Liver (tissue), 3 donors: ENCODE measurements at regions not wholly inside any gene's neighbourhood (a gene's known extent, or its start where the extent isn't known, plus 50 kb on each side); places are given as distances from the start of the nearest gene placed in this dataset.

Source experiments
- CTCF ChIP-seq: fragments of 150-350 bp; IDR thresholded peaks from 2 replicates; pipeline ENCODE4 v1.5.1; 2017; ENCODE audit warnings: improper control_type of control experiment, low read depth, low read length; ENCODE audit not compliant: missing input control
- EGR1 ChIP-seq, 2 donors: IDR thresholded peaks; 2 replicates each; pipeline ENCODE4 v1.6.1; 2016 to 2018; ENCODE audit warnings: antibody characterized with exemption in 2 of 2, low read depth in 2 of 2
- JUND ChIP-seq, 2 donors: IDR thresholded peaks; 2 replicates each; pipeline ENCODE4 v1.6.1; 2016; ENCODE audit warnings: antibody characterized with exemption in 2 of 2
- MAX ChIP-seq: IDR thresholded peaks from 2 replicates; pipeline ENCODE4 v1.6.1; 2016; ENCODE audit warnings: antibody characterized with exemption
- RAD21 ChIP-seq, 2 donors: IDR thresholded peaks; 2 replicates each; pipeline ENCODE4 v1.6.1; 2016; ENCODE audit warnings: antibody characterized with exemption in 2 of 2, mild to moderate bottlenecking in 2 of 2
- REST ChIP-seq: IDR thresholded peaks from 2 replicates; pipeline ENCODE4 v1.6.1; 2016; ENCODE audit warnings: antibody characterized with exemption, mild to moderate bottlenecking
- TAF1 ChIP-seq: conservative IDR thresholded peaks from 2 replicates; pipeline ENCODE4 v1.6.1; 2016; ENCODE audit warnings: antibody characterized with exemption, mild to moderate bottlenecking
- ZBTB33 ChIP-seq: IDR thresholded peaks from 2 replicates; pipeline ENCODE4 v1.6.1; 2016; ENCODE audit warnings: antibody characterized with exemption
- donor health status: healthy.
- donor health status: healthy.

GRCh38 chr20:55755411-55755810, 249.9 kb downstream of the CBLN4 start:
- TF ChIP-seq CTCF, result no peak
- no peak for TF ChIP-seq ZBTB33
- no peak for TF ChIP-seq MAX
- no peak for TF ChIP-seq REST
- no peak for TF ChIP-seq EGR1 (IDR thresholded peaks at IDR 0.05; ENCODE audit: low read depth in 2 of 2)
- TF ChIP-seq TAF1, result no peak
- TF ChIP-seq RAD21 (IDR thresholded peaks at IDR 0.05), result no peak
- TF ChIP-seq JUND (IDR thresholded peaks at IDR 0.05), result no peak
